ENCODE measurements at regions not wholly inside any gene's neighbourhood (a gene's known extent, or its start where the extent isn't known, plus 50 kb on each side); places are given as distances from the start of the nearest gene placed in this dataset.

- no peak for TF ChIP-seq CTCF (conservative IDR thresholded peaks at IDR 0.05; ENCODE audit: low read depth, low read length)
Measured at GRCh38 chr21:22476214-22476613, 1478.0 kb downstream of the NCAM2 start.

GRCh38 chr21:22476726-22477646, 1478.8 kb downstream of the NCAM2 start:
- no peak for TF ChIP-seq CTCF (conservative IDR thresholded peaks at IDR 0.05; ENCODE audit: low read depth, low read length)
- no peak overlapping the region for H3K4me3 ChIP-seq (ENCODE audit: low read depth, low read length)

More at GRCh38 chr21:22476214-22476613, 1478.0 kb downstream of the NCAM2 start:
- DNase-seq (ENCODE audit: low read depth) = no peak
- H3K4me3 ChIP-seq (ENCODE audit: low read depth, low read length) = no peak overlapping the region

GRCh38 chr21:22490049-22490448, 1491.8 kb downstream of the NCAM2 start:
- no peak for TF ChIP-seq CTCF (conservative IDR thresholded peaks at IDR 0.05; ENCODE audit: low read depth, low read length)
- no peak overlapping the region for H3K4me3 ChIP-seq (ENCODE audit: low read depth, low read length)
- DNase-seq (ENCODE audit: low read depth) = no peak

More at GRCh38 chr21:22476726-22477646, 1478.8 kb downstream of the NCAM2 start:
- DNase-seq (ENCODE audit: low read depth) = no peak

- no peak for TF ChIP-seq CTCF (conservative IDR thresholded peaks at IDR 0.05; ENCODE audit: low read depth, low read length)
- no peak for DNase-seq (ENCODE audit: low read depth)
Measured at GRCh38 chr21:22516230-22516629, 1518.0 kb downstream of the NCAM2 start.

GRCh38 chr21:22535630-22536029, 1537.4 kb downstream of the NCAM2 start:
- TF ChIP-seq CTCF (conservative IDR thresholded peaks at IDR 0.05; ENCODE audit: low read depth, low read length) = no peak
- no peak for DNase-seq (ENCODE audit: low read depth)
- H3K4me3 ChIP-seq (ENCODE audit: low read depth, low read length) = no peak overlapping the region

More at GRCh38 chr21:22516230-22516629, 1518.0 kb downstream of the NCAM2 start:
- no peak overlapping the region for H3K4me3 ChIP-seq (ENCODE audit: low read depth, low read length)

- no peak overlapping the region for H3K4me3 ChIP-seq (ENCODE audit: low read depth, low read length)
- DNase-seq (ENCODE audit: low read depth) = peak; percentile 13
- TF ChIP-seq CTCF (conservative IDR thresholded peaks at IDR 0.05; ENCODE audit: low read depth, low read length) = no peak
Measured at GRCh38 chr21:22536509-22536908, 1538.3 kb downstream of the NCAM2 start.

- no peak overlapping the region for H3K4me3 ChIP-seq (ENCODE audit: low read depth, low read length)
- no peak for DNase-seq (ENCODE audit: low read depth)
- TF ChIP-seq CTCF (conservative IDR thresholded peaks at IDR 0.05; ENCODE audit: low read depth, low read length) = no peak
Measured at GRCh38 chr21:22544747-22545146, 1546.5 kb downstream of the NCAM2 start.
